Astrocyte (in vitro differentiated cells and primary cell): ENCODE measurements at regions not wholly inside any gene's neighbourhood (a gene's known extent, or its start where the extent isn't known, plus 50 kb on each side); places are given as distances from the start of the nearest gene placed in this dataset.

Source experiments
- EZH2 ChIP-seq: IDR thresholded peaks from 2 replicates; pipeline ENCODE4 v1.6.1; 2012; ENCODE audit warnings: mild to moderate bottlenecking, low read length, inconsistent platforms; ENCODE audit not compliant: insufficient read depth
- TF ChIP-seq, protein P1 (sequence below): IDR thresholded peaks from 2 replicates; pipeline ENCODE4 v1.5.1; 2011; ENCODE audit warnings: low read depth, mild to moderate bottlenecking, inconsistent platforms, low read length, moderate library complexity; ENCODE audit not compliant: insufficient read depth

DNA sequence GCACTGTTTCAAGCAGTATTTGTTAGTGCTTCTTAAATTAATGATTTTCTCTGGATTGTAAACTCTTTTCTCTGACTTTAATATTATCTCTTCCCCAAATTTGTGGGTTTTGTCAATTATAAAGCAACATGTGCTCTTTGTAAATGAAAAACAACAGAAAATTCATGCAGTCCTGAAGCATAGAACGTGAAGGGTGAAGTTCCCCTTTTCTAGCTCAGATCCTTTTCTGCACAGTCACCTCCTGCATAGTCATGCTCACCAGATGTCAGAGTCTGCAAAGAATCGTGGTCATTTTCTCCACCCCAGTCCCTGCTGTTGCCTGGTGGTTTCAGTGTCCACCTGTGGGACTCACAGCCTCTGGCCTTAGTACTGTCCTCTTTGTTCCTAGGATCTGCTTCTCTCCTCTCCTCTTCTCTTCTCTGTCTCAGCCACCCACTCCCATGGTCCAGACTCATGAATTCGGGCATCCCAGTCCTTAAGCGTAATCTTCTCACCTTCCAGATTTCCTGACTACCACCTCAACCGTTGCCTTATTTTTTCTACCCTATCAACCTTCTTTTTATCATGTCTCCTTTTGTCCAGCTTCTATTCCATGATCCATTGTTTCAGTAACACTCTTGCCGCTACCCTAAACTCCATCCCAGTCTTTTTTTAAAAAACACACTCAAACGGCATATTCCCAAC, 229.1 kb downstream of the RTP5 start:
- TF ChIP-seq, protein P1, sequence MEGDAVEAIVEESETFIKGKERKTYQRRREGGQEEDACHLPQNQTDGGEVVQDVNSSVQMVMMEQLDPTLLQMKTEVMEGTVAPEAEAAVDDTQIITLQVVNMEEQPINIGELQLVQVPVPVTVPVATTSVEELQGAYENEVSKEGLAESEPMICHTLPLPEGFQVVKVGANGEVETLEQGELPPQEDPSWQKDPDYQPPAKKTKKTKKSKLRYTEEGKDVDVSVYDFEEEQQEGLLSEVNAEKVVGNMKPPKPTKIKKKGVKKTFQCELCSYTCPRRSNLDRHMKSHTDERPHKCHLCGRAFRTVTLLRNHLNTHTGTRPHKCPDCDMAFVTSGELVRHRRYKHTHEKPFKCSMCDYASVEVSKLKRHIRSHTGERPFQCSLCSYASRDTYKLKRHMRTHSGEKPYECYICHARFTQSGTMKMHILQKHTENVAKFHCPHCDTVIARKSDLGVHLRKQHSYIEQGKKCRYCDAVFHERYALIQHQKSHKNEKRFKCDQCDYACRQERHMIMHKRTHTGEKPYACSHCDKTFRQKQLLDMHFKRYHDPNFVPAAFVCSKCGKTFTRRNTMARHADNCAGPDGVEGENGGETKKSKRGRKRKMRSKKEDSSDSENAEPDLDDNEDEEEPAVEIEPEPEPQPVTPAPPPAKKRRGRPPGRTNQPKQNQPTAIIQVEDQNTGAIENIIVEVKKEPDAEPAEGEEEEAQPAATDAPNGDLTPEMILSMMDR, result no peak
- no peak for TF ChIP-seq EZH2
